PC-9 (cell line): ENCODE measurements at regions not wholly inside any gene's neighbourhood (a gene's known extent, or its start where the extent isn't known, plus 50 kb on each side); places are given as distances from the start of the nearest gene placed in this dataset.

Source experiments
- EZH2 ChIP-seq: fragments of 200-600 bp; sonication (generic); IDR thresholded peaks from 2 replicates; pipeline ENCODE4 v1.8.0; 2017; ENCODE audit warnings: antibody characterized with exemption, low read depth
- TF ChIP-seq, protein P1 (sequence below): fragments of 200-600 bp; sonication (generic); conservative IDR thresholded peaks from 2 replicates; pipeline ENCODE4 v1.6.1; 2017; ENCODE audit warnings: mixed run types, antibody characterized with exemption, mild to moderate bottlenecking, moderate library complexity

DNA sequence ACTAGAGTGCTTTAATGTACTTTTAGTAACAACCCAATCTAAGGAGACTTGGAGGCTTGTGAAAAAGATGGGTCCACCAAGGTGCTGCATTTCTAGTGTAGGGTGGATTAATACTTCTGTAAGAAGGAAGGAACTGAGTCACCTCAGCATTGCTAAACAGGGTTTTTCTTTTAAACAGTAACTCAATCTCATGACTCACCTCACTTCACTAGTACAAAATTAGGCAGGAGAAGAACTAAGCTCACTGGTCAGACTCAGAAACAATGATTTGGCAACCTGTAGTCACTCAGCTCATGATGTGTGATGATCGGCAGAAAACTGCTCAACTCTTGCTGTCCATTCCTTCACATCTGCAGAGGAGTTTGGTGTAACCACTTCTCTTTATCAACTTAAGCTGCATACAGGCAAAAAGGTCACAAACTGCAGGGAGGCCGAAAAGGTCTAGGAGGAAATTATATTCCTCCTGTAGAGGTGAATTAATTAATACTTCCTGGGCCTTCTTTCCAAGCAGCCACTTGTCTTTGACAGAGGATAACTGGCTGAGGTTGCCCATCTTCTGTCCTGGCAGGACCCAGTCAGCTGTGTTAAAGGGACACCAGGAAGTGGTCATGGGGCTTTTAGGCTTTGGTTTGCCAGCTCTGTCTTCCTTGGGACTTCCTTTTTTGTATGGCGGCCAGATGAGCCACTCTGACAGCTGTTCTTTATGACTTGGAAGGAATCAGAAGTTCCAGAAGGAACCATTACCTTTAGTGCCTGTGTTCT lies 466.9 kb downstream of the FUT8 start:
- TF ChIP-seq, protein P1, sequence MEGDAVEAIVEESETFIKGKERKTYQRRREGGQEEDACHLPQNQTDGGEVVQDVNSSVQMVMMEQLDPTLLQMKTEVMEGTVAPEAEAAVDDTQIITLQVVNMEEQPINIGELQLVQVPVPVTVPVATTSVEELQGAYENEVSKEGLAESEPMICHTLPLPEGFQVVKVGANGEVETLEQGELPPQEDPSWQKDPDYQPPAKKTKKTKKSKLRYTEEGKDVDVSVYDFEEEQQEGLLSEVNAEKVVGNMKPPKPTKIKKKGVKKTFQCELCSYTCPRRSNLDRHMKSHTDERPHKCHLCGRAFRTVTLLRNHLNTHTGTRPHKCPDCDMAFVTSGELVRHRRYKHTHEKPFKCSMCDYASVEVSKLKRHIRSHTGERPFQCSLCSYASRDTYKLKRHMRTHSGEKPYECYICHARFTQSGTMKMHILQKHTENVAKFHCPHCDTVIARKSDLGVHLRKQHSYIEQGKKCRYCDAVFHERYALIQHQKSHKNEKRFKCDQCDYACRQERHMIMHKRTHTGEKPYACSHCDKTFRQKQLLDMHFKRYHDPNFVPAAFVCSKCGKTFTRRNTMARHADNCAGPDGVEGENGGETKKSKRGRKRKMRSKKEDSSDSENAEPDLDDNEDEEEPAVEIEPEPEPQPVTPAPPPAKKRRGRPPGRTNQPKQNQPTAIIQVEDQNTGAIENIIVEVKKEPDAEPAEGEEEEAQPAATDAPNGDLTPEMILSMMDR = no peak
- TF ChIP-seq EZH2 = no peak
